Endothelial cell of umbilical vein (primary cell): ENCODE measurements at regions not wholly inside any gene's neighbourhood (a gene's known extent, or its start where the extent isn't known, plus 50 kb on each side); places are given as distances from the start of the nearest gene placed in this dataset.
"Not testable (repeated sequence)": the region's sequence is repeated elsewhere in the genome, so short reads cannot be mapped to it uniquely, and the experiment has no call there.

Experiments
- BruUV-seq: library from RNA; stranded (reverse); fragments of 400-500 nt; replicated peaks from 2 replicates; lab custom pipeline; 2021; lab: Mats Ljungman, UMichigan
- CTCF ChIA-PET: fragments of 300-600, 350-600 bp; sonication (Branson Sonifier 250); formaldehyde crosslinking; loops from one replicate; lab custom pipeline; 2021; ENCODE audit warnings: antibody characterized with exemption, inconsistent platforms; lab: Charles Lee
- POLR2A ChIA-PET: fragments of 300-600, 350-600 bp; sonication (Branson Sonifier 250); formaldehyde crosslinking; loops from one replicate; lab custom pipeline; 2021; ENCODE audit warnings: antibody characterized with exemption, inconsistent platforms; lab: Charles Lee
- DNase-seq: peaks from one replicate; pipeline ENCODE4 v3.0.0-alpha.2; 2011; ENCODE audit warnings: low read depth, low spot score
- FAIRE-seq: peaks from 2 replicates; lab custom pipeline; 2011; peaks lifted over from hg19 to GRCh38; lab: Jason Lieb, UNC
- H2AFZ ChIP-seq: 2 replicates; pipeline ENCODE4 v1.6.0; 2012; ENCODE audit warnings: low read depth, low read length, control low read depth, inconsistent platforms
- H3K27ac ChIP-seq: 2 replicates; pipeline ENCODE4 v1.5.1; 2011; ENCODE audit warnings: low read depth, mild to moderate bottlenecking, control low read depth, low read length, moderate library complexity; ENCODE audit not compliant: insufficient read depth
- H3K27me3 ChIP-seq, 2 experiments: 2 replicates each; pipeline versions ENCODE4 v1.6.0 to v1.6.1; 2011; ENCODE audit warnings: low read length in 2 of 2, mixed read lengths in 1 of 2; ENCODE audit not compliant: control insufficient read depth in 2 of 2, insufficient read depth in 2 of 2
- H3K36me3 ChIP-seq, 2 experiments: 2 replicates in 1 of 2; 3 replicates in 1 of 2; pipeline ENCODE4 v1.5.1; 2011; ENCODE audit warnings: low read length in 2 of 2, mild to moderate bottlenecking in 1 of 2, moderate library complexity in 1 of 2; ENCODE audit not compliant: control insufficient read depth in 2 of 2, insufficient read depth in 2 of 2; ENCODE audit errors: extremely low read depth in 1 of 2
- H3K4me1 ChIP-seq: 3 replicates; pipeline ENCODE4 v1.5.1; 2011; ENCODE audit warnings: mild to moderate bottlenecking, low read length; ENCODE audit not compliant: control insufficient read depth, insufficient read depth; ENCODE audit errors: extremely low read depth
- H3K4me2 ChIP-seq: 2 replicates; pipeline ENCODE4 v1.6.1; 2011; ENCODE audit warnings: low read length, control low read depth, mixed read lengths; ENCODE audit not compliant: insufficient read depth
- H3K4me3 ChIP-seq, 3 experiments: fragments of 200-600 bp in 1 of 3; sonication (generic), shearing (Covaris generic) in 1 of 3; replicated peaks in 1 of 3; 2 replicates each; pipeline ENCODE4 v1.5.1; 2011 to 2016; ENCODE audit warnings: control low read depth in 3 of 3, low read length in 3 of 3, mild to moderate bottlenecking in 2 of 3, inconsistent platforms in 1 of 3, low read depth in 1 of 3, moderate library complexity in 1 of 3; ENCODE audit not compliant: insufficient read depth in 1 of 3
- H3K79me2 ChIP-seq: 2 replicates; pipeline ENCODE4 v1.6.0; 2012; ENCODE audit warnings: low read length, inconsistent platforms; ENCODE audit not compliant: control insufficient read depth, insufficient read depth
- H3K9ac ChIP-seq: replicated peaks from 2 replicates; pipeline ENCODE3; 2011; ENCODE audit warnings: low read length, control low read depth; ENCODE audit not compliant: insufficient read depth; ENCODE audit errors: extremely low read depth
- H3K9me1 ChIP-seq: replicated peaks from 3 replicates; pipeline ENCODE4 v1.6.0; 2011; ENCODE audit warnings: mild to moderate bottlenecking, low read length; ENCODE audit not compliant: control insufficient read depth, insufficient read depth; ENCODE audit errors: extremely low read depth
- H3K9me3 ChIP-seq: replicated peaks from 2 replicates; pipeline ENCODE4 v1.5.1; 2012; ENCODE audit warnings: low read length, inconsistent platforms; ENCODE audit not compliant: control insufficient read depth, insufficient read depth
- H4K20me1 ChIP-seq: replicated peaks from 2 replicates; pipeline ENCODE3; 2011; ENCODE audit warnings: mild to moderate bottlenecking, low read length; ENCODE audit not compliant: control insufficient read depth, insufficient read depth; ENCODE audit errors: extremely low read depth
- EZH2 ChIP-seq: IDR thresholded peaks from 2 replicates; pipeline ENCODE4 v1.6.1; 2012; ENCODE audit warnings: borderline replicate concordance, low read depth, mild to moderate bottlenecking, moderate library complexity, low read length, inconsistent platforms; ENCODE audit not compliant: severe bottlenecking
- FOS ChIP-seq: IDR thresholded peaks from 2 replicates; pipeline ENCODE4 v1.6.1; 2011; ENCODE audit warnings: mild to moderate bottlenecking, low read length, moderate library complexity, borderline replicate concordance; ENCODE audit not compliant: insufficient read depth
- GATA2 ChIP-seq: IDR thresholded peaks from 2 replicates; pipeline ENCODE4 v1.7.0; 2011; ENCODE audit warnings: low read depth, mild to moderate bottlenecking, moderate library complexity, mixed read lengths, low read length; ENCODE audit not compliant: insufficient read length, insufficient read depth
- JUN ChIP-seq: IDR thresholded peaks from 2 replicates; pipeline ENCODE4 v1.6.1; 2011; ENCODE audit warnings: borderline replicate concordance, low read depth; ENCODE audit not compliant: insufficient read length, insufficient read depth
- MAX ChIP-seq: IDR thresholded peaks from 2 replicates; pipeline ENCODE4 v1.6.1; 2011; ENCODE audit not compliant: insufficient read depth, insufficient read length
- MYC ChIP-seq: IDR thresholded peaks from one replicate; pipeline ENCODE4 v1.6.1; 2011; ENCODE audit warnings: mild to moderate bottlenecking, low read depth, low read length
- POLR2A ChIP-seq: IDR thresholded peaks from 2 replicates; pipeline ENCODE4 v1.6.1; 2012; ENCODE audit warnings: low read depth, mild to moderate bottlenecking, control low read depth, low read length
- POLR2AphosphoS5 ChIP-seq: IDR thresholded peaks from 2 replicates; pipeline ENCODE4 v1.6.1; 2012; ENCODE audit warnings: low read depth, mild to moderate bottlenecking, control low read depth, low read length, moderate library complexity; ENCODE audit not compliant: insufficient read depth
- dilution Hi-C: fragments of 300-500 bp; cut with MboI; formaldehyde crosslinking; loops from one replicate; pipeline ENCODE4 v1.15.0; 2019; ENCODE audit warnings: low sequenced_read_pairs; ENCODE audit not compliant: extremely low pct_ligation_motif_present
- intact Hi-C: fragments of 100-400 bp; cut with micrococcal nuclease; formaldehyde crosslinking; loops from one replicate; pipeline ENCODE4 v1.10.0; 2022
- TF ChIP-seq, protein P1 (sequence below), 2 donors: IDR thresholded peaks; 1 replicate in 1 of 2; 2 replicates in 1 of 2; pipeline ENCODE4 v1.5.1; 2011; ENCODE audit warnings: low read length in 2 of 2, mild to moderate bottlenecking in 2 of 2, moderate library complexity in 2 of 2, control low read depth in 1 of 2, inconsistent platforms in 1 of 2, low read depth in 1 of 2; ENCODE audit not compliant: insufficient read depth in 1 of 2; ENCODE audit errors: extremely low read depth in 1 of 2

GRCh38 chr10:2196272-2196671 lies 458.9 kb upstream of the ADARB2 start:
- H3K9me3 ChIP-seq, result peaks cover 3% of the 10 kb centered on the region
- H3K36me3 ChIP-seq, result no peaks in the 10 kb centered on the region
- no peaks in the 10 kb centered on the region for H4K20me1 ChIP-seq
- H3K4me2 ChIP-seq, result no peak overlapping the region
- DNase-seq (no peak), FAIRE-seq (no peak)
- no peak overlapping the region for H2AFZ ChIP-seq
- no peaks in the 10 kb centered on the region for H3K79me2 ChIP-seq
- no peak overlapping the region for H3K4me3 ChIP-seq
- H3K27ac ChIP-seq, result no peak overlapping the region
- no peak for TF ChIP-seq GATA2
- TF ChIP-seq JUN, result no peak
- TF ChIP-seq POLR2AphosphoS5, result no peak
- TF ChIP-seq MYC, result no peak
- no peak for TF ChIP-seq FOS
- no peak for TF ChIP-seq EZH2
- TF ChIP-seq MAX, result no peak
- no peak for TF ChIP-seq POLR2A
- TF ChIP-seq, protein P1, sequence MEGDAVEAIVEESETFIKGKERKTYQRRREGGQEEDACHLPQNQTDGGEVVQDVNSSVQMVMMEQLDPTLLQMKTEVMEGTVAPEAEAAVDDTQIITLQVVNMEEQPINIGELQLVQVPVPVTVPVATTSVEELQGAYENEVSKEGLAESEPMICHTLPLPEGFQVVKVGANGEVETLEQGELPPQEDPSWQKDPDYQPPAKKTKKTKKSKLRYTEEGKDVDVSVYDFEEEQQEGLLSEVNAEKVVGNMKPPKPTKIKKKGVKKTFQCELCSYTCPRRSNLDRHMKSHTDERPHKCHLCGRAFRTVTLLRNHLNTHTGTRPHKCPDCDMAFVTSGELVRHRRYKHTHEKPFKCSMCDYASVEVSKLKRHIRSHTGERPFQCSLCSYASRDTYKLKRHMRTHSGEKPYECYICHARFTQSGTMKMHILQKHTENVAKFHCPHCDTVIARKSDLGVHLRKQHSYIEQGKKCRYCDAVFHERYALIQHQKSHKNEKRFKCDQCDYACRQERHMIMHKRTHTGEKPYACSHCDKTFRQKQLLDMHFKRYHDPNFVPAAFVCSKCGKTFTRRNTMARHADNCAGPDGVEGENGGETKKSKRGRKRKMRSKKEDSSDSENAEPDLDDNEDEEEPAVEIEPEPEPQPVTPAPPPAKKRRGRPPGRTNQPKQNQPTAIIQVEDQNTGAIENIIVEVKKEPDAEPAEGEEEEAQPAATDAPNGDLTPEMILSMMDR (IDR thresholded peaks at IDR 0.05; ENCODE audit: extremely low read depth in 1 of 2, insufficient read depth in 1 of 2, low read depth in 1 of 2, low read length in 2 of 2), result no peak
- ChIA-PET POLR2A (no interaction called here), CTCF (no interaction called here)
- H3K9ac ChIP-seq, result no peak overlapping the region
- no peaks in the 10 kb centered on the region for H3K9me1 ChIP-seq
- dilution Hi-C loops (no loop called here), intact Hi-C loops (no loop called here)
- no peaks in the 10 kb centered on the region for H3K27me3 ChIP-seq
- H3K4me1 ChIP-seq, result no peaks in the 10 kb centered on the region
- no TSS peak for BruUV-seq

- dilution Hi-C loops, POLR2A ChIA-PET, FAIRE-seq, H3K4me2 ChIP-seq, H4K20me1 ChIP-seq, H3K4me3 ChIP-seq, H3K27me3 ChIP-seq, H3K4me1 ChIP-seq, CTCF ChIA-PET, H3K9ac ChIP-seq, H3K9me3 ChIP-seq, H2AFZ ChIP-seq, H3K36me3 ChIP-seq, BruUV-seq, DNase-seq, H3K27ac ChIP-seq, H3K9me1 ChIP-seq, intact Hi-C loops, H3K79me2 ChIP-seq: not testable (repeated sequence)
Measured at GRCh38 chr10:2189356-2189755, 452.0 kb upstream of the ADARB2 start.
